22Rv1 (cell line): ENCODE measurements at regions not wholly inside any gene's neighbourhood (a gene's known extent, or its start where the extent isn't known, plus 50 kb on each side); places are given as distances from the start of the nearest gene placed in this dataset.

ENCODE experiments used
- H3K27ac ChIP-seq: fragments of 450-650 bp; 2 replicates; pipeline ENCODE4 v1.5.1; 2017
- ZFX ChIP-seq: fragments of 450-650 bp; IDR thresholded peaks from 2 replicates; pipeline ENCODE4 v1.6.1; 2017; ENCODE audit warnings: antibody characterized with exemption, borderline replicate concordance
- TF ChIP-seq, protein P1 (sequence below): fragments of 450-650 bp; IDR thresholded peaks from 2 replicates; pipeline ENCODE4 v1.5.1; 2017; ENCODE audit warnings: mild to moderate bottlenecking

DNA sequence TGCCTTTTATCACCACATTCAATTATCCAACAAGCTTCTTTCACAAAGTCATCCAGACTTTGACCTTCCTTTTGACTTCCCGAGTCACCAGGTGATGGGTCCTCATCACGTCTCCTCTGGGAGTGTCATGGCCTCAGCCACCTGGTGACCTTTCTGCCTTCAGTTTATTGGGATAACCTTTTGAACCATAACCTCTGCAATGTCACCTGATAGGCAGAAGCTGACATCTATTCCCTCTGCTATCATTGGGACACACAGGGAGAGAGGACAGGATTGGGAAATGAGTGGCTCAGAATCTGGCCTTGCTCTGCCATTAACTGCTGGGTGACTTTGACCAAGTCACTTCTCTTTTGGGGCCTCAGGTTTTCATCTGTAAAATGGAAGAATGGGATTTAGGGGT lies 388.7 kb downstream of the NUAK1 start:
- no peak for TF ChIP-seq ZFX
- TF ChIP-seq, protein P1, sequence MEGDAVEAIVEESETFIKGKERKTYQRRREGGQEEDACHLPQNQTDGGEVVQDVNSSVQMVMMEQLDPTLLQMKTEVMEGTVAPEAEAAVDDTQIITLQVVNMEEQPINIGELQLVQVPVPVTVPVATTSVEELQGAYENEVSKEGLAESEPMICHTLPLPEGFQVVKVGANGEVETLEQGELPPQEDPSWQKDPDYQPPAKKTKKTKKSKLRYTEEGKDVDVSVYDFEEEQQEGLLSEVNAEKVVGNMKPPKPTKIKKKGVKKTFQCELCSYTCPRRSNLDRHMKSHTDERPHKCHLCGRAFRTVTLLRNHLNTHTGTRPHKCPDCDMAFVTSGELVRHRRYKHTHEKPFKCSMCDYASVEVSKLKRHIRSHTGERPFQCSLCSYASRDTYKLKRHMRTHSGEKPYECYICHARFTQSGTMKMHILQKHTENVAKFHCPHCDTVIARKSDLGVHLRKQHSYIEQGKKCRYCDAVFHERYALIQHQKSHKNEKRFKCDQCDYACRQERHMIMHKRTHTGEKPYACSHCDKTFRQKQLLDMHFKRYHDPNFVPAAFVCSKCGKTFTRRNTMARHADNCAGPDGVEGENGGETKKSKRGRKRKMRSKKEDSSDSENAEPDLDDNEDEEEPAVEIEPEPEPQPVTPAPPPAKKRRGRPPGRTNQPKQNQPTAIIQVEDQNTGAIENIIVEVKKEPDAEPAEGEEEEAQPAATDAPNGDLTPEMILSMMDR: no peak
- no peak overlapping the region for H3K27ac ChIP-seq

DNA sequence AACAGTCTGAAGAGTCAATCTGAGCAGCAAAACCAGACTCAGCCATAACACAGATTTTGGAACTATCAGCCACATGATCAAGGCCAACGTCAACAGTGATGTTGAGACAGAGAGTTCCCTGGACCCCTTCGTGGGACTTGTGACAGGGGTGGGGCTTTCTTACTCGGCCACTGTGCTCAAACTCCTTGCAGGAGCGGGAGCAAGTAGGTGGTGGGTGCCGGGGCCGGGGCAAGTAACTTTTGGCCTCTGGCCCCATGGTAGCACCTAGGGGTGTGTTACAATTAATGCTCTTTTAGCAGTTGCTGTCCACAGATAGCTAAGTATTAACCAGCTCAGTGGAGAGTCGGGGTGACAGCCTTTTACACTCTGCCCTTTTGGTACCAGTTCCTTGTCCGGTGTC lies 384.4 kb downstream of the NUAK1 start:
- no peak overlapping the region for H3K27ac ChIP-seq
- TF ChIP-seq, protein P1: no peak
- no peak for TF ChIP-seq ZFX

DNA sequence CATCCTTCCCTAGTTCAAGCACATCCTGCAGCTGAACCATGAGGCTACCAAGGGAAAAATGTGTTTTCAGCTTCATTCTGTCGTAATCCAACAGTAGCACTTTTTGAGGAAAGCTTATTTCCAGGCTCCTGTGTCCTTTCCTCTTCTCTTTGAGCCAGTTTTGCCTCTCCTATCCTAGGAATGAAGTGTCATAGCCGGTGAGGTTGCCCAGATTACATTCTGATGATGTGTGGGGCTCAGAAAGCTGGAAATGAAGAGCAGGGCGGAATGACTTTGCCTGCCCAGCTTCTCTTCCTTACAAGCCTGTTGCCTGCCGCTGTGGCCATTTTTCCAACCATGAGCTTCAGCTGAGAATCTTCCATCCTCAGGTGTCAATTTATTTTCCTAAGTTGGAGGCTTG lies 381.8 kb downstream of the NUAK1 start:
- TF ChIP-seq, protein P1: no peak
- no peak for TF ChIP-seq ZFX

DNA sequence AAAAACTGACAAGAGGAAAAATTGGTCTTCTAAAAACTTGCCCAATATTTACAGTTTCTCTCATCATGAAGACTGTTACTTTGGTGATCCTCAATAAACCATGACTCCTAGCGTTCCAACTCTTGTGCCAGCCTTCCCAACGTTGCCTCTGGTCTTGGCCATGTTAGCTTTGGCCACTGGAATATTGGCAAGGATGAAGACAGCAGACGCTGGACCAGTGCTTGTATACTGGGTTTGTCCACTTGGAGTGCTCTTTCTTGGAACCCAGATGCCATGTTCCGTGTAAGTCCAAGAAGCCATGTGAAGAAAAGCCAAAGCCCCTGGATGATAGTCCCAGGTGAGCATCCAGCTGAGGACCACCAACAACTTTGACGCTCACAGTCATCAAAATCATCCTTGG lies 379.6 kb downstream of the NUAK1 start:
- no peak for TF ChIP-seq ZFX
- TF ChIP-seq, protein P1: peak; percentile 25

More for the DNA sequence above, 381.8 kb downstream of the NUAK1 start:
- H3K27ac ChIP-seq: no peak overlapping the region

DNA sequence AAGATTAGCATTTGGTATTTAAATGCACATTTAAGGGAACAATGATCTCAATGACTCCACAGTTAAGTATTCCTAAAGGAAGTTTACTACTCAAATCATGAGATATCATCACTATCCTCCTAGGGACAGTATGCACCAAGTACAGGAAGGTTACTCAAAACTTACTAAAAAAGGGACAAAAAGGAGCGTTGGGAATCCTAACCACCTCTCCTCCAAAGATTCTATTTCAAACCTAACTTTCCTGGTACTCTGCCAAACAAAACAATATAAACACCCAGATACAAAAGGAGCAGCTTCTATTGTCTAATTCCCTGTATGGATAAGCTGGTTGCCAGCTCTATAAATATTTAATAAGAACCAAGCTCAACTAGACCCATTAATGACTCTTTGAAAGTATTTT lies 377.7 kb downstream of the NUAK1 start:
- TF ChIP-seq, protein P1: no peak
- TF ChIP-seq ZFX: no peak
- no peak overlapping the region for H3K27ac ChIP-seq

More for the DNA sequence above, 379.6 kb downstream of the NUAK1 start:
- H3K27ac ChIP-seq: no peak overlapping the region

DNA sequence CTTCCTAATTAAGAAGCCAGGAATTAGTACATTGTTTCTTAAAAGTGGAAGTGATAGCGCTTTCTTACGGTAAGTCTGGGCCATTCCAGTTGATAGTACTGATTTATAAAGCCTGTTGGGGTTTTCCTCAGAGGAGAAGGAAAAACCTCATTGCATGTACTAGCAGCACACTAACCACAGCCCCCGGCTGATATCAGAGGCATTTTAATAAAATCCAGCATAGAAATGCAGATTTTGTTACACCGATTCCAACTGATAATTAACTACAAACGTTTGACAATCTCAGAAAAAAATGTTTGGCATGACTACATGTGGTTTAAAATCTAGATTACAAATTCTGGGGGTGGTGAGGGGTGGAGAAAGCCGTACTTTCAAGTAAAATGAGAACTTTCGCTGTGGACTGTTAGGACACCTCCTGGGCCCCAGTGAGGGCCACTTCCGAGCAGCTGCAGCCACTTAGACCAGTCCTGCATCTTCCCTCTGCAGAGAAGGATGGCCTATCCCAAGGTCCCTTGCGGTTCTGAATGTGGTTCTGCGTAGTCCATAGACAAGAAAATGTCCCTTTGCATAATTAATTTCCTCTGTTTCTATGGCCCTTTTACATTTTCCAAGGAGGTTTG lies 374.4 kb downstream of the NUAK1 start:
- no peak overlapping the region for H3K27ac ChIP-seq
- TF ChIP-seq, protein P1: no peak
- no peak for TF ChIP-seq ZFX

DNA sequence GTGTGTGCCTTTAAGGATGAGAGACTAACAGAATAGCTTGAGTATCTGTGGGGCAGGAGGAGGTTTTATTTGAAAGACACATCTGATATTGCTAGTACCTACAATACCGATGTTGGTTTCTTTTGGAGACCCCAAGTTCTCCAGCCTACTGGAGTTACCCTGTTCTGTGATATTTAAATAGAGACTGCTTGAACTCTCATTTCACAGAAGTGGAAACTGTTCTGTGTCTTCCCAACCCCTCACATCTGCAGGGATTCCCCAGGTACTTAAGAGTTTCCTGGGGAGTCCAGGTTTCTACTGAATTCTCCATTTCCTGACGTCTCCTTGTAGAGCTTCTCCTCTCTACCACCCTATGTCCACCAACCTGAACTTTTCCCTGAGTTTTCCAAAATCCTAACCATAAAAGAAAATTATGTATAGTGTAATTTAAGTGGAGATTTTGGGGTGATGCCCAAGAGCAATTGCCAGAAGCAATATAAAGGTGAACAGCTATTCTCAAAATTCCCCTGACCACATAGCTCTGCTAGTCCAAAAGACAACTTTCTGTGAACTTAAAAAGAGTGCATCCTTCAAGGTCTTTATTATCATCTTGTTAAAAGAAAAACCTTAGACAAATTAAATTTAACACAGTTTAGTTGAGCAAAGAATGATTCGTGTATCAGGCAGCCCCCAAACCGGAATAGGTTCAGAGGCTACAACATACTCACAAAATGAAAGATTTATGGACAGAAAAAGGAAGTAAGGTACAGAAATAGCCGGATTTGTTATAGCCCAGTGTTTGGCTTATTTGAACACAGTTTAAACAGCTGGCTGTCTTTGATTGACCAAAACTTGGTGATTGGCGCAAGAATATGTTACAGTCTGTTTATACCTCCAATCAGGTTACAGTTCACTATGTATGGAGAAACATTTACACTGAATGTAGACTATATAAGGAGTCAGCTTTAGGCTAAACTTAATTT lies 373.4 kb downstream of the NUAK1 start:
- TF ChIP-seq, protein P1: no peak
- no peak for TF ChIP-seq ZFX
- H3K27ac ChIP-seq: no peak overlapping the region
